ENCODE measurements at regions not wholly inside any gene's neighbourhood (a gene's known extent, or its start where the extent isn't known, plus 50 kb on each side); places are given as distances from the start of the nearest gene placed in this dataset.
"Not testable (repeated sequence)": the region's sequence is repeated elsewhere in the genome, so short reads cannot be mapped to it uniquely, and the experiment has no call there.

DNA sequence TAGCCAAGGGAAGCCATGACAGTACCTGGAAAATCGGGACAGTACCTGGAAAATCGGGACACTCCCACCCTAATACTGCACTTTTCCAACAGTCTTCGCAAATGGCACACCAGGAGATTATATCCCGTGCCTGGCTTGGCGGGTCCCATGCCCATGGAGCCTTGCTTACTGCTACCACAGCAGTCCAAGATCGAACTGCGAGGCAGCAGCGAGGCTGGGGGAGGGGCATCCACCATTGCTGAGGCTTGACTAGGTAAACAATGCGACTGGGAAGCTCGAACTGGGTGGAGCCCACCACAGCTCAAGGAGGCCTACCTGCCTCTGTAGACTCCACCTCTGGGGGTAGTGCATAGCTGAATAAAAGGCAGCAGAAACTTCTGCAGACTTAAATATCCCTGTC lies 238.9 kb upstream of the PRSS16 start:
- TF ChIP-seq TIGD3 (CRISPR knock-in tag; IDR thresholded peaks at IDR 0.05; ENCODE audit: borderline replicate concordance); MAF1 (CRISPR knock-in tag; IDR thresholded peaks at IDR 0.05; ENCODE audit: borderline replicate concordance); GFI1 (CRISPR knock-in tag; IDR thresholded peaks at IDR 0.05; ENCODE audit: borderline replicate concordance); ZSCAN20 (CRISPR knock-in tag; IDR thresholded peaks at IDR 0.05; ENCODE audit: borderline replicate concordance); EP300 (IDR thresholded peaks at IDR 0.05; ENCODE audit: low read depth in 2 of 2, low read length in 2 of 2); EP300 (CRISPR knock-in tag; IDR thresholded peaks at IDR 0.05; ENCODE audit: borderline replicate concordance); GABPB1 (CRISPR knock-in tag; IDR thresholded peaks at IDR 0.05); MXI1 (IDR thresholded peaks at IDR 0.05; ENCODE audit: borderline replicate concordance, low read depth, low read length); MAX (IDR thresholded peaks at IDR 0.05); MIXL1 (CRISPR knock-in tag; IDR thresholded peaks at IDR 0.05): not testable (repeated sequence)
- TF ChIP-seq, protein P1, sequence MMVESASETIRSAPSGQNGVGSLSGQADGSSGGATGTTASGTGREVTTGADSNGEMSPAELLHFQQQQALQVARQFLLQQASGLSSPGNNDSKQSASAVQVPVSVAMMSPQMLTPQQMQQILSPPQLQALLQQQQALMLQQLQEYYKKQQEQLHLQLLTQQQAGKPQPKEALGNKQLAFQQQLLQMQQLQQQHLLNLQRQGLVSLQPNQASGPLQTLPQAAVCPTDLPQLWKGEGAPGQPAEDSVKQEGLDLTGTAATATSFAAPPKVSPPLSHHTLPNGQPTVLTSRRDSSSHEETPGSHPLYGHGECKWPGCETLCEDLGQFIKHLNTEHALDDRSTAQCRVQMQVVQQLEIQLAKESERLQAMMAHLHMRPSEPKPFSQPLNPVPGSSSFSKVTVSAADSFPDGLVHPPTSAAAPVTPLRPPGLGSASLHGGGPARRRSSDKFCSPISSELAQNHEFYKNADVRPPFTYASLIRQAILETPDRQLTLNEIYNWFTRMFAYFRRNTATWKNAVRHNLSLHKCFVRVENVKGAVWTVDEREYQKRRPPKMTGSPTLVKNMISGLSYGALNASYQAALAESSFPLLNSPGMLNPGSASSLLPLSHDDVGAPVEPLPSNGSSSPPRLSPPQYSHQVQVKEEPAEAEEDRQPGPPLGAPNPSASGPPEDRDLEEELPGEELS (CRISPR knock-in tag; IDR thresholded peaks at IDR 0.05), result not testable (repeated sequence)
- TF ChIP-seq, protein P2, sequence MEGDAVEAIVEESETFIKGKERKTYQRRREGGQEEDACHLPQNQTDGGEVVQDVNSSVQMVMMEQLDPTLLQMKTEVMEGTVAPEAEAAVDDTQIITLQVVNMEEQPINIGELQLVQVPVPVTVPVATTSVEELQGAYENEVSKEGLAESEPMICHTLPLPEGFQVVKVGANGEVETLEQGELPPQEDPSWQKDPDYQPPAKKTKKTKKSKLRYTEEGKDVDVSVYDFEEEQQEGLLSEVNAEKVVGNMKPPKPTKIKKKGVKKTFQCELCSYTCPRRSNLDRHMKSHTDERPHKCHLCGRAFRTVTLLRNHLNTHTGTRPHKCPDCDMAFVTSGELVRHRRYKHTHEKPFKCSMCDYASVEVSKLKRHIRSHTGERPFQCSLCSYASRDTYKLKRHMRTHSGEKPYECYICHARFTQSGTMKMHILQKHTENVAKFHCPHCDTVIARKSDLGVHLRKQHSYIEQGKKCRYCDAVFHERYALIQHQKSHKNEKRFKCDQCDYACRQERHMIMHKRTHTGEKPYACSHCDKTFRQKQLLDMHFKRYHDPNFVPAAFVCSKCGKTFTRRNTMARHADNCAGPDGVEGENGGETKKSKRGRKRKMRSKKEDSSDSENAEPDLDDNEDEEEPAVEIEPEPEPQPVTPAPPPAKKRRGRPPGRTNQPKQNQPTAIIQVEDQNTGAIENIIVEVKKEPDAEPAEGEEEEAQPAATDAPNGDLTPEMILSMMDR (CRISPR knock-in tag; IDR thresholded peaks at IDR 0.05), result not testable (repeated sequence)
- TF ChIP-seq, protein P3, sequence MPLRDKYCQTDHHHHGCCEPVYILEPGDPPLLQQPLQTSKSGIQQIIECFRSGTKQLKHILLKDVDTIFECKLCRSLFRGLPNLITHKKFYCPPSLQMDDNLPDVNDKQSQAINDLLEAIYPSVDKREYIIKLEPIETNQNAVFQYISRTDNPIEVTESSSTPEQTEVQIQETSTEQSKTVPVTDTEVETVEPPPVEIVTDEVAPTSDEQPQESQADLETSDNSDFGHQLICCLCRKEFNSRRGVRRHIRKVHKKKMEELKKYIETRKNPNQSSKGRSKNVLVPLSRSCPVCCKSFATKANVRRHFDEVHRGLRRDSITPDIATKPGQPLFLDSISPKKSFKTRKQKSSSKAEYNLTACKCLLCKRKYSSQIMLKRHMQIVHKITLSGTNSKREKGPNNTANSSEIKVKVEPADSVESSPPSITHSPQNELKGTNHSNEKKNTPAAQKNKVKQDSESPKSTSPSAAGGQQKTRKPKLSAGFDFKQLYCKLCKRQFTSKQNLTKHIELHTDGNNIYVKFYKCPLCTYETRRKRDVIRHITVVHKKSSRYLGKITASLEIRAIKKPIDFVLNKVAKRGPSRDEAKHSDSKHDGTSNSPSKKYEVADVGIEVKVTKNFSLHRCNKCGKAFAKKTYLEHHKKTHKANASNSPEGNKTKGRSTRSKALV (CRISPR knock-in tag; IDR thresholded peaks at IDR 0.05), result not testable (repeated sequence)

Data from HepG2 (cell line).